ENCODE measurements at regions not wholly inside any gene's neighbourhood (a gene's known extent, or its start where the extent isn't known, plus 50 kb on each side); places are given as distances from the start of the nearest gene placed in this dataset.

DNA sequence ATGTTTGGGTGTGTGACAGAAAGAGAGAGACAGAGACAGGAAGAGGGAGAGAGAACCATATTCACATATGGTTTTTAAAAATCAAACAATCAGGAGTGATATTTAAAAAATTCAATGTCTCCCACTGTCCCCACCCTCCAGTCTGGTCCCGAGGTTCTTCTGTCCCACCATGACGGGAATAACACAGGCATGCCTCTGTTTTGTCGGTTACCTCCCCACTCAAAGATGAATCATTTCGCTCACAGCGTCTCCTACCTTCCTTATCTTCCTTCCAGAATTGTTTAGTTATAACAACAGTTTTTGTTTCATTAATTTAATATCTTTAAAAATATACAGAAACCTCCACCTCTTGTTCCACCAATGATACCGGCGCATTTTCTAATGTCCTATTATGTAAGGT is 113.0 kb downstream of the KCNF1 start:
- 79 to 84% (median 83%) methylated on average over 7 of the region's 7 CpGs for WGBS, 4 donors
- TF ChIP-seq POLR2A (IDR thresholded peaks at IDR 0.05) = no peak
- TF ChIP-seq, protein P1, sequence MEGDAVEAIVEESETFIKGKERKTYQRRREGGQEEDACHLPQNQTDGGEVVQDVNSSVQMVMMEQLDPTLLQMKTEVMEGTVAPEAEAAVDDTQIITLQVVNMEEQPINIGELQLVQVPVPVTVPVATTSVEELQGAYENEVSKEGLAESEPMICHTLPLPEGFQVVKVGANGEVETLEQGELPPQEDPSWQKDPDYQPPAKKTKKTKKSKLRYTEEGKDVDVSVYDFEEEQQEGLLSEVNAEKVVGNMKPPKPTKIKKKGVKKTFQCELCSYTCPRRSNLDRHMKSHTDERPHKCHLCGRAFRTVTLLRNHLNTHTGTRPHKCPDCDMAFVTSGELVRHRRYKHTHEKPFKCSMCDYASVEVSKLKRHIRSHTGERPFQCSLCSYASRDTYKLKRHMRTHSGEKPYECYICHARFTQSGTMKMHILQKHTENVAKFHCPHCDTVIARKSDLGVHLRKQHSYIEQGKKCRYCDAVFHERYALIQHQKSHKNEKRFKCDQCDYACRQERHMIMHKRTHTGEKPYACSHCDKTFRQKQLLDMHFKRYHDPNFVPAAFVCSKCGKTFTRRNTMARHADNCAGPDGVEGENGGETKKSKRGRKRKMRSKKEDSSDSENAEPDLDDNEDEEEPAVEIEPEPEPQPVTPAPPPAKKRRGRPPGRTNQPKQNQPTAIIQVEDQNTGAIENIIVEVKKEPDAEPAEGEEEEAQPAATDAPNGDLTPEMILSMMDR (IDR thresholded peaks at IDR 0.05) = no peak
- no peaks in the 10 kb centered on the region for H3K9me3 ChIP-seq (replicated peaks in 1 of 3)

DNA sequence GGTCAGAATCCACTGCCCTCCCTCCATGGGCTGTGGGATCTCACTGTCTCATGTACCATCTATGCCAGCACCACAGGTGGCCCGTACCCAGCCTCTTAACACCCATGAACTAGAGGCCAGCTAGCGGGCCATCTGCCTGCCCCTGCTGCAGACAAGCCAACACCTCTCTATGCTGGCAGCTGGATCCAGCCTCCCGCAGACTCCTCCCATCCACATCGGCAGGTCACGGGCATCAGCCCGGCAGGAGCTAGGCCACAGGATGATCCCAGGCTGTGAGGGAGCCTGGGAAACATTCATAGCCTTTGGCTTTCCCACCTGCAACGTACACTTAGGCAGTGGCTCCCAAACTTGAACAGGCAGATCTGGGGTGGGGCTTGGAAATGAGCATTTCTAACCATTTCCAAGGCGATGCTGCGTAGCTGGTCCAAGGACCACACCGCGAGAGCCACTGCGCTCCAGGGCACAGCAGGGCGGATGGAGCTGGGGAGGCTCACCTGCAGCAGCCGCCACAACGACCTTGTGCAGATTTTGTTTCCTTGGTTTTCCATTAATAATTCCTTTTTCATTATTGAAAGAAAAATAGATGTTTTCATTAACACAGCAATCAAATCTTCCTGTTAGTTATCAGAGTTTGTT is 114.7 kb downstream of the KCNF1 start:
- Histone ChIP-seq H3K4me1 (replicated peaks in 1 of 2) (no peaks in the 10 kb centered on the region), H3K36me3 (replicated peaks in 1 of 2) (no peaks in the 10 kb centered on the region), H3K4me3 (no peak overlapping the region), H3K9me3 (replicated peaks in 1 of 3) (no peaks in the 10 kb centered on the region), H3K27me3 (no peaks in the 10 kb centered on the region), H3K27ac (no peak overlapping the region)
- TF ChIP-seq, protein P1 (IDR thresholded peaks at IDR 0.05) = no peak
- no peak for TF ChIP-seq POLR2A (IDR thresholded peaks at IDR 0.05)
- DNase-seq = no peak
- intact Hi-C loops (cut with DNase I) = no loop called here
- 93 to 94% (median 94%) methylated on average over 9 to 15 of the region's 15 CpGs for WGBS, 4 donors

More for the DNA sequence above, 113.0 kb downstream of the KCNF1 start:
- Histone ChIP-seq H3K4me3 (no peak overlapping the region), H3K36me3 (replicated peaks in 1 of 2) (no peaks in the 10 kb centered on the region), H3K4me1 (replicated peaks in 1 of 2) (no peaks in the 10 kb centered on the region), H3K27me3 (peaks cover 8% of the 10 kb centered on the region), H3K27ac (no peak overlapping the region)
- no peak for DNase-seq
- intact Hi-C loops (cut with DNase I) = no loop called here

DNA sequence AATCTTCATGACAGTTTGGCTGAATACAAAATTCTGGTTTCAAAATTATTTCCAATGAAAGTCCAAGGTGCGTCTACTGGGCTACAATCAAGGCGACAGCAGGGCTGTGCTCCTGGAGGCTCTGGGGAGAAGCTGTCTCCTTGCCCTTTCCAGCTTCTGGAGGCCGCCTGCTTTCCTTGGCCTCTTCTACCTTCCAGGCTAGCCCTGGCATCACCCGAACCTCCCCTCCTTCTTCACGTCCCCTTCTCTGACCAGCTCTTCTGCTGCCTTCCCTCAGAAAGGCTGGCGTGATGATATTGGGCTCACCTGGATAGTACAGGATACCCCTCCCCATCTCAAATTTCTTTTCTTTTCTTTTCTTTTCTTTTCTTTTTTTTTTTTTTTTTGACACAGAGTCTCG is 115.5 kb downstream of the KCNF1 start:
- no peaks in the 10 kb centered on the region for H3K27me3 ChIP-seq
- H3K27ac ChIP-seq = no peak overlapping the region
- DNase-seq = no peak
- TF ChIP-seq, protein P1 (IDR thresholded peaks at IDR 0.05) = no peak
- TF ChIP-seq POLR2A (IDR thresholded peaks at IDR 0.05) = no peak
- no peaks in the 10 kb centered on the region for H3K9me3 ChIP-seq (replicated peaks in 1 of 3)
- H3K4me3 ChIP-seq = no peak overlapping the region
- intact Hi-C loops (cut with DNase I) = no loop called here
- H3K36me3 ChIP-seq (replicated peaks in 1 of 2) = no peaks in the 10 kb centered on the region
- WGBS, 4 donors = 79 to 96% (median 82%) methylated on average over 7 of the region's 7 CpGs
- no peaks in the 10 kb centered on the region for H3K4me1 ChIP-seq (replicated peaks in 1 of 2)

DNA sequence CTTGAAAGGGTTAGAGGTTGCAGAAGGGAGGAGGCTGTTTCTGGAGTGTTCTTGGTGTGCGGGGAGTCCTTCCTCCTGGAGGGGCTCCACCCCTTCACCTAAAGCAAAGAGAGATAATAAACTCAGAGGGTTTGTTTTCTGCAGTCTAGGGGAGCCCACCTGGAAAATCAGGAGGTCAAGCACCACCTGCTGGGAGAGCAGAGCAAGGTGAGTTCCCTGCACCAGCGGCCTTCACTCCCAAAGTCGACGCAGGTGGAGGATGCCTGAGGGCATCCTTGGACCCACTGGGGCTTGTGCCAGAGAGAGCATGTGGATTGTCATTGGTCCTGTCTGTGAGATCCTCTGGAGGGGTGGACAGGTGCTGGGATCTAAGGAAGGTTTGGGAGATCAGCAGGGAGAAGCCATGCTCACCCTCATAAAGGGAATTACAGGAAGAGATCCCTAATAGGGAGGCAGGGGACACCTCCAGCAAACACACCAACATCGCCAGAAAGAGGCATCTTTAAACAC is 116.7 kb downstream of the KCNF1 start:
- Histone ChIP-seq H3K36me3 (replicated peaks in 1 of 2) (no peaks in the 10 kb centered on the region), H3K4me3 (no peak overlapping the region), H3K27me3 (no peaks in the 10 kb centered on the region), H3K9me3 (replicated peaks in 1 of 3) (no peaks in the 10 kb centered on the region), H3K27ac (no peak overlapping the region), H3K4me1 (replicated peaks in 1 of 2) (no peaks in the 10 kb centered on the region)
- 81 to 90% (median 84%) methylated on average over 4 to 5 of the region's 5 CpGs for WGBS, 4 donors
- no peak for DNase-seq
- no peak for TF ChIP-seq POLR2A (IDR thresholded peaks at IDR 0.05)
- TF ChIP-seq, protein P1 (IDR thresholded peaks at IDR 0.05) = no peak
- intact Hi-C loops (cut with DNase I) = no loop called here

Measured in adrenal gland (tissue), 9 donors.